ENCODE measurements at regions not wholly inside any gene's neighbourhood (a gene's known extent, or its start where the extent isn't known, plus 50 kb on each side); places are given as distances from the start of the nearest gene placed in this dataset.
A peak's percentile ranks its signal among the peaks of the same experiment; 100 is the strongest.
"Not testable (repeated sequence)": the region's sequence is repeated elsewhere in the genome, so short reads cannot be mapped to it uniquely, and the experiment has no call there.

- DNase-seq (ENCODE audit: low read depth, low spot score) = no peak
- no peak overlapping the region for H3K4me3 ChIP-seq (ENCODE audit: low read length)
Observed at GRCh38 chr1:243996223-243996622, 54.9 kb upstream of the ZBTB18 start.

GRCh38 chr1:243991650-243992049 lies 59.4 kb upstream of the ZBTB18 start:
- DNase-seq (ENCODE audit: low read depth, low spot score) = no peak
- H3K4me3 ChIP-seq (ENCODE audit: low read length) = no peak overlapping the region

GRCh38 chr1:243984788-243985187 lies 66.3 kb upstream of the ZBTB18 start:
- H3K4me3 ChIP-seq (ENCODE audit: low read length) = no peak overlapping the region
- DNase-seq (ENCODE audit: low read depth, low spot score) = no peak

GRCh38 chr1:243982447-243983018 lies 68.5 kb upstream of the ZBTB18 start:
- no peak overlapping the region for H3K4me3 ChIP-seq (ENCODE audit: low read length)
- DNase-seq (ENCODE audit: low read depth, low spot score) = no peak

GRCh38 chr1:243980471-243980870 lies 70.6 kb upstream of the ZBTB18 start:
- no peak for DNase-seq (ENCODE audit: low read depth, low spot score)
- H3K4me3 ChIP-seq (ENCODE audit: low read length) = no peak overlapping the region

GRCh38 chr1:243980071-243980470 lies 71.0 kb upstream of the ZBTB18 start:
- DNase-seq (ENCODE audit: low read depth, low spot score) = no peak
- H3K4me3 ChIP-seq (ENCODE audit: low read length) = no peak overlapping the region

GRCh38 chr1:243979396-243979795 lies 71.7 kb upstream of the ZBTB18 start:
- no peak overlapping the region for H3K4me3 ChIP-seq (ENCODE audit: low read length)
- no peak for DNase-seq (ENCODE audit: low read depth, low spot score)

- no peak for DNase-seq (ENCODE audit: low read depth, low spot score)
Observed at GRCh38 chr1:243977094-243977493, 74.0 kb upstream of the ZBTB18 start.

GRCh38 chr1:243974451-243975292 lies 76.4 kb upstream of the ZBTB18 start:
- H3K4me3 ChIP-seq (ENCODE audit: low read length) = no peak overlapping the region
- DNase-seq (ENCODE audit: low read depth, low spot score) = peak; percentile 17

More at GRCh38 chr1:243977094-243977493, 74.0 kb upstream of the ZBTB18 start:
- no peak overlapping the region for H3K4me3 ChIP-seq (ENCODE audit: low read length)

- no peak for DNase-seq (ENCODE audit: low read depth, low spot score)
Observed at GRCh38 chr1:243973169-243973568, 77.9 kb upstream of the ZBTB18 start.

GRCh38 chr1:243970077-243970476 lies 81.0 kb upstream of the ZBTB18 start:
- H3K4me3 ChIP-seq (ENCODE audit: low read length) = no peak overlapping the region
- DNase-seq (ENCODE audit: low read depth, low spot score) = no peak

More at GRCh38 chr1:243973169-243973568, 77.9 kb upstream of the ZBTB18 start:
- no peak overlapping the region for H3K4me3 ChIP-seq (ENCODE audit: low read length)

- H3K4me3 ChIP-seq (ENCODE audit: low read length) = no peak overlapping the region
- DNase-seq (ENCODE audit: low read depth, low spot score) = no peak
Observed at GRCh38 chr1:243968413-243968812, 82.7 kb upstream of the ZBTB18 start.

GRCh38 chr1:243964915-243965314 lies 86.2 kb upstream of the ZBTB18 start:
- H3K4me3 ChIP-seq (ENCODE audit: low read length) = no peak overlapping the region
- DNase-seq (ENCODE audit: low read depth, low spot score) = no peak

GRCh38 chr1:243963571-243963970 lies 87.5 kb upstream of the ZBTB18 start:
- H3K4me3 ChIP-seq (ENCODE audit: low read length) = no peak overlapping the region
- no peak for DNase-seq (ENCODE audit: low read depth, low spot score)

- no peak overlapping the region for H3K4me3 ChIP-seq (ENCODE audit: low read length)
- DNase-seq (ENCODE audit: low read depth, low spot score) = no peak
Observed at GRCh38 chr1:243962541-243962940, 88.5 kb upstream of the ZBTB18 start.

GRCh38 chr1:243959998-243960397 lies 91.1 kb upstream of the ZBTB18 start:
- H3K4me3 ChIP-seq (ENCODE audit: low read length) = no peak overlapping the region
- DNase-seq (ENCODE audit: low read depth, low spot score) = no peak

- DNase-seq (ENCODE audit: low read depth, low spot score) = no peak
- H3K4me3 ChIP-seq (ENCODE audit: low read length) = no peak overlapping the region
Observed at GRCh38 chr1:243957141-243957540, 93.9 kb upstream of the ZBTB18 start.

GRCh38 chr1:243956450-243956849 lies 94.6 kb upstream of the ZBTB18 start:
- DNase-seq (ENCODE audit: low read depth, low spot score) = no peak
- no peak overlapping the region for H3K4me3 ChIP-seq (ENCODE audit: low read length)

GRCh38 chr1:243951207-243951606 lies 99.9 kb upstream of the ZBTB18 start:
- H3K4me3 ChIP-seq (ENCODE audit: low read length); DNase-seq (ENCODE audit: low read depth, low spot score): not testable (repeated sequence)

GRCh38 chr1:243950166-243950565 lies 100.1 kb upstream of the AKT3 start:
- DNase-seq (ENCODE audit: low read depth, low spot score) = no peak
- H3K4me3 ChIP-seq (ENCODE audit: low read length) = no peak overlapping the region

- DNase-seq (ENCODE audit: low read depth, low spot score) = peak; percentile 16
Observed at GRCh38 chr1:243946946-243947345, 96.9 kb upstream of the AKT3 start.

More at GRCh38 chr1:243946946-243947345, 96.9 kb upstream of the AKT3 start:
- H3K4me3 ChIP-seq (ENCODE audit: low read length) = no peak overlapping the region
